Ovary (tissue), 7 donors: ENCODE measurements at regions not wholly inside any gene's neighbourhood (a gene's known extent, or its start where the extent isn't known, plus 50 kb on each side); places are given as distances from the start of the nearest gene placed in this dataset.

Experiments
- DNase-seq, 5 donors: peaks; one replicate each; pipeline ENCODE4 v3.0.0-alpha.2; 2019 to 2020
- H3K27ac ChIP-seq, 2 donors: fragments of 200-600 bp; one replicate each; pipeline versions ENCODE4 v1.5.1 to v1.8.0; 2019 to 2022
- H3K27me3 ChIP-seq: fragments of 200-600 bp; one replicate; pipeline ENCODE4 v1.8.0; 2022
- H3K36me3 ChIP-seq: fragments of 200-600 bp; sonication (generic); one replicate; pipeline ENCODE4 v1.5.1; 2019
- H3K4me1 ChIP-seq: one replicate; pipeline ENCODE4 v1.8.1; 2013; ENCODE audit warnings: mild to moderate bottlenecking, moderate library complexity; ENCODE audit not compliant: insufficient read depth
- H3K4me3 ChIP-seq: fragments of 200-600 bp; sonication (generic); one replicate; pipeline ENCODE4 v1.5.1; 2017
- H3K9me3 ChIP-seq, 2 donors: fragments of 200-600 bp in 1 of 2; sonication (generic) in 1 of 2; one replicate each; pipeline versions ENCODE4 v1.5.1 to v1.8.1; 2013 to 2019; ENCODE audit warnings: mild to moderate bottlenecking in 1 of 2, moderate library complexity in 1 of 2
- CTCF ChIP-seq, 3 donors: fragments of 450-650 bp in 2 of 3; fragments of 200-600 bp in 1 of 3; IDR thresholded peaks; one replicate each; pipeline versions ENCODE4 v1.5.1 to v1.8.0; 2016 to 2022; ENCODE audit warnings: antibody characterized with exemption in 3 of 3, mild to moderate bottlenecking in 1 of 3
- EP300 ChIP-seq: sonication (generic); formaldehyde crosslinking; IDR thresholded peaks from one replicate; pipeline ENCODE4 v1.6.1; 2017; ENCODE audit warnings: antibody characterized with exemption
- POLR2A ChIP-seq: fragments of 450-650 bp; IDR thresholded peaks from one replicate; pipeline ENCODE4 v1.6.1; 2017; ENCODE audit warnings: antibody characterized with exemption, mild to moderate bottlenecking, moderate library complexity
- WGBS, 3 donors: extraction: QIAGEN DNeasy Blood & Tissue Kit in 1 of 3; methylation state at CpG; one replicate each; pipeline versions ENCODE4 v1.1.5 to v1.1.7; 2013 to 2017; 5-methylcytosine and 5-hydroxymethylcytosine counted together
- intact Hi-C, 4 donors: fragments of 100-400 bp; cut with DNase I; formaldehyde crosslinking; loops; one replicate each; pipeline versions ENCODE4 v1.11.0 to v1.15.1; 2022 to 2023
- donor health status: DM: no; HTN: no; CAD: no; lungs with moderate emphysema.
- donor health status: DM: no; HTN: no; CAD: no.
- donor health status: Bipolar disorder and iron deficiency.
- donor health status: DM: no; HTN: no; CAD: no.
- donor health status: DM: yes; HTN: yes; CAD: no.

DNA sequence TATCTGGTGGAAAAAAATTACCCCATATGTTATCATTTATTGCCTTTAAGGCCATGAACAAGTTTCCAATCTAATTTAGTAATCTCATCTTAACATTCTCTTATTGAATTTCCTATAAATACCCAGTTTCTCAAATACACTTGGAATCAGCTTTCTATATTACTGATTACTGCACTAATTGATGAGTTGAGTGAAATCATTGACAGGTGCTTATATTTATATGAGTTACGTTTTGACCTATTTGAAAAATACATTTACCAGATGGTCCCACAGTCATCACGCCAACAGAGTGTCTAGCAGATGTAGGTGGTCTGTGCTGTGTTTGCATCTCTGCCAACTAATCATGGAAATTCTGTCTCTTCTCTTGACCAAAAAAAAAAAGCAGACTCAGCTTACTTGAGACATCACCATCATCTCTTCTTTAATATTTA lies 307.3 kb upstream of the NREP start:
- DNase-seq, result no peak
- no peak overlapping the region for H3K4me3 ChIP-seq
- H3K36me3 ChIP-seq, result no peaks in the 10 kb centered on the region
- intact Hi-C loops, result no loop called here
- H3K27ac ChIP-seq, result no peak overlapping the region
- no peaks in the 10 kb centered on the region for H3K4me1 ChIP-seq
- TF ChIP-seq CTCF (IDR thresholded peaks at IDR 0.05) (no peak), POLR2A (no peak), EP300 (no peak)
- 87 to 98% (median 93%) methylated on average over 2 of the region's 2 CpGs for WGBS, 3 donors
- H3K9me3 ChIP-seq, result no peaks in the 10 kb centered on the region
- H3K27me3 ChIP-seq, result no peaks in the 10 kb centered on the region

GRCh38 chr5:112063856-112064255 lies 306.9 kb upstream of the NREP start:
- 78 to 91% (median 91%) methylated on average over 1 of the region's 1 CpG for WGBS, 3 donors
- no peaks in the 10 kb centered on the region for H3K9me3 ChIP-seq
- no peaks in the 10 kb centered on the region for H3K4me1 ChIP-seq
- no peak overlapping the region for H3K4me3 ChIP-seq
- H3K27ac ChIP-seq, result no peak overlapping the region
- DNase-seq, result no peak
- no peaks in the 10 kb centered on the region for H3K27me3 ChIP-seq
- no peak for TF ChIP-seq CTCF (IDR thresholded peaks at IDR 0.05)
- no peak for TF ChIP-seq POLR2A
- TF ChIP-seq EP300, result no peak
- intact Hi-C loops, result no loop called here
- H3K36me3 ChIP-seq, result no peaks in the 10 kb centered on the region

DNA sequence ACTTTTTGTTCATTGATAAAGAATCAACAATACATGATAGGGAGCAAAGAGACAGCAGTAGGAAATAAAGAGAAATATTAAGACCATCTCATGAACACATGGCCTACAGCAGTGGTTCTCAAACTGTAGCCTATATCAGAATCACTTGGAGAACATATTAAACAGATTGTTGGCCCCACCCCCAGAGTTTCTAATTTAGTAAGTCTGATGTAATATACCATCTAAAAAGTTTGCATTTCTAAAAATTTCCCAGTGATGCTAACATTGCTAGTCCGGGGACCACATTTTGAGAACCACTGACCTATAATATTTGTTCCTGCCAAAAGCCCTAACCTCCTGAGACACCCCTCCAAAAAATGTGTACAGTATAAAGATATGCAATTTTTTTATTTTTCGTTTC lies 306.2 kb upstream of the NREP start:
- no peak overlapping the region for H3K27ac ChIP-seq
- intact Hi-C loops, result no loop called here
- no peak overlapping the region for H3K4me3 ChIP-seq
- DNase-seq, result no peak
- no peaks in the 10 kb centered on the region for H3K4me1 ChIP-seq
- no peaks in the 10 kb centered on the region for H3K36me3 ChIP-seq
- WGBS, 3 donors, result 66 to 71% (median 69%) methylated on average over 2 of the region's 2 CpGs
- TF ChIP-seq POLR2A (no peak), CTCF (IDR thresholded peaks at IDR 0.05) (no peak), EP300 (no peak)
- no peaks in the 10 kb centered on the region for H3K9me3 ChIP-seq
- no peaks in the 10 kb centered on the region for H3K27me3 ChIP-seq

DNA sequence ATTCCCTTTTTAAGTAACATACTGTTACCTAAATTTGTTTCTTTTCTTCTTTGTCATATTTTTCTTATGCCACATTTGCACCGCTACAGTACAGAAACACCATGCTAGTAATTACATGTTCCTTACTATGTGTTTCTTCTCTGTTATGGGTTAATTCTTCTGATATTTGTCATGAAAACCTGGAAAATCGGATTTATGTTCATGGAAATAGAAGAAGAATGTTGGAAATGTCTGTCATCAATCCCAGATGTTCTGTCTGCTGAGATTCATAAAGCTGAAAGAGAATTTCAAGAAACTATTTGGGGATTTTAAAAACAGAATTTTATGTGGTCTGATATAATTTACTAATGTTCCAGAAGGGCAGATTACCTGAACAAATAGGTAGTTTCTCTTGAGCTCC lies 305.2 kb upstream of the NREP start:
- Histone ChIP-seq H3K4me3 (no peak overlapping the region), H3K9me3 (no peaks in the 10 kb centered on the region), H3K4me1 (no peaks in the 10 kb centered on the region), H3K36me3 (no peaks in the 10 kb centered on the region), H3K27ac (no peak overlapping the region), H3K27me3 (no peaks in the 10 kb centered on the region)
- 67 to 76% (median 75%) methylated on average over 2 of the region's 2 CpGs for WGBS, 3 donors
- no peak for TF ChIP-seq EP300
- no peak for TF ChIP-seq CTCF (IDR thresholded peaks at IDR 0.05)
- no peak for TF ChIP-seq POLR2A
- DNase-seq, result no peak
- intact Hi-C loops, result no loop called here

GRCh38 chr5:112061666-112062065 lies 304.7 kb upstream of the NREP start:
- Histone ChIP-seq H3K27me3 (no peaks in the 10 kb centered on the region), H3K4me1 (no peaks in the 10 kb centered on the region), H3K36me3 (no peaks in the 10 kb centered on the region), H3K9me3 (no peaks in the 10 kb centered on the region), H3K4me3 (no peak overlapping the region), H3K27ac (no peak overlapping the region)
- 16 to 42% (median 16%) methylated on average over 1 of the region's 1 CpG for WGBS, 3 donors
- no peak for DNase-seq
- intact Hi-C loops, result no loop called here
- no peak for TF ChIP-seq EP300
